ENCODE measurements at regions not wholly inside any gene's neighbourhood (a gene's known extent, or its start where the extent isn't known, plus 50 kb on each side); places are given as distances from the start of the nearest gene placed in this dataset.

GRCh38 chr11:112401036-112401769 lies 140.5 kb upstream of the PLET1 start:
- no peak for DNase-seq (ENCODE audit: low read depth)

- no peak for DNase-seq (ENCODE audit: low read depth)
Observed at GRCh38 chr11:112403432-112403831, 142.8 kb upstream of the PLET1 start.

- DNase-seq (ENCODE audit: low read depth): no peak
Observed at GRCh38 chr11:112404112-112404511, 143.5 kb upstream of the PLET1 start.

GRCh38 chr11:112408517-112408916 lies 147.9 kb upstream of the PLET1 start:
- DNase-seq (ENCODE audit: low read depth): no peak

- DNase-seq (ENCODE audit: low read depth): no peak
Observed at GRCh38 chr11:112410325-112410724, 149.7 kb upstream of the PLET1 start.

- no peak for DNase-seq (ENCODE audit: low read depth)
Observed at GRCh38 chr11:112412383-112412782, 151.7 kb upstream of the PLET1 start.

GRCh38 chr11:112417339-112417738 lies 156.7 kb upstream of the PLET1 start:
- DNase-seq (ENCODE audit: low read depth): no peak

- DNase-seq (ENCODE audit: low read depth): no peak
Observed at GRCh38 chr11:112418438-112418837, 157.8 kb upstream of the PLET1 start.

- no peak for DNase-seq (ENCODE audit: low read depth)
Observed at GRCh38 chr11:112421879-112422278, 161.2 kb upstream of the PLET1 start.

GRCh38 chr11:112425121-112425520 lies 164.5 kb upstream of the PLET1 start:
- no peak for DNase-seq (ENCODE audit: low read depth)

- no peak for DNase-seq (ENCODE audit: low read depth)
Observed at GRCh38 chr11:112437096-112437495, 176.4 kb upstream of the PLET1 start.

- no peak for DNase-seq (ENCODE audit: low read depth)
Observed at GRCh38 chr11:112439614-112440013, 179.0 kb upstream of the PLET1 start.

GRCh38 chr11:112440518-112440917 lies 179.9 kb upstream of the PLET1 start:
- no peak for DNase-seq (ENCODE audit: low read depth)

GRCh38 chr11:112448168-112448567 lies 187.5 kb upstream of the PLET1 start:
- no peak for DNase-seq (ENCODE audit: low read depth)

GRCh38 chr11:112448806-112449205 lies 188.1 kb upstream of the PLET1 start:
- DNase-seq (ENCODE audit: low read depth): no peak

GRCh38 chr11:112451250-112451649 lies 190.6 kb upstream of the PLET1 start:
- DNase-seq (ENCODE audit: low read depth): no peak

GRCh38 chr11:112453601-112454577 lies 193.2 kb upstream of the PLET1 start:
- DNase-seq (ENCODE audit: low read depth): no peak

GRCh38 chr11:112454841-112455240 lies 194.2 kb upstream of the PLET1 start:
- DNase-seq (ENCODE audit: low read depth): no peak

- no peak for DNase-seq (ENCODE audit: low read depth)
Observed at GRCh38 chr11:112455791-112456190, 195.1 kb upstream of the PLET1 start.

GRCh38 chr11:112457532-112457931 lies 196.9 kb upstream of the PLET1 start:
- no peak for DNase-seq (ENCODE audit: low read depth)

GRCh38 chr11:112459001-112459400 lies 198.3 kb upstream of the PLET1 start:
- no peak for DNase-seq (ENCODE audit: low read depth)

GRCh38 chr11:112460141-112460540 lies 199.5 kb upstream of the PLET1 start:
- no peak for DNase-seq (ENCODE audit: low read depth)

GRCh38 chr11:112464949-112465348 lies 204.3 kb upstream of the PLET1 start:
- DNase-seq (ENCODE audit: low read depth): no peak
